GM12874 (cell line): ENCODE measurements at regions not wholly inside any gene's neighbourhood (a gene's known extent, or its start where the extent isn't known, plus 50 kb on each side); places are given as distances from the start of the nearest gene placed in this dataset.

Experiments used
- TF ChIP-seq, protein P1 (sequence below): IDR thresholded peaks from 2 replicates; pipeline ENCODE4 v1.5.1; 2011; ENCODE audit warnings: low read depth, mild to moderate bottlenecking, control low read depth, low read length, moderate library complexity; ENCODE audit not compliant: insufficient read depth

DNA sequence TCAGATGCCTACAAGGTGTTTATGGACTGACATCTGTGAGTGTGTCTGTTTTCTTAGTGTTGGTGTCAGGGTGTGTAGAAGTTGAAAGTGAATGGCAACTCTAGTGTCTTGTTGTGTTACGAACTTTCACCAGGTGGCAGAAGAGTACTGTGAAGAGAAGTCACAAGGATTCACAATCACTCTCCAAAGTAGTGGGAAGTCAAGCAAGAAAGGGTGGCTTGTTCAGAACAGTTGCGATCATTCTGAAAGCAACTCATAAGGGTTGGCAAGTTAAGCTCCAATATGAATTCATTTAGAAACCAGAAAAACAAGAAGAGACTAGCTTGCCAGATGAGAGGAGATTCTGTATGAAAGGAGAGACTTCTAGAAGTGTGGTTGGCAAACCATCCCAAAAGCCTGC is 86.1 kb downstream of the FASLG start:
- TF ChIP-seq, protein P1, sequence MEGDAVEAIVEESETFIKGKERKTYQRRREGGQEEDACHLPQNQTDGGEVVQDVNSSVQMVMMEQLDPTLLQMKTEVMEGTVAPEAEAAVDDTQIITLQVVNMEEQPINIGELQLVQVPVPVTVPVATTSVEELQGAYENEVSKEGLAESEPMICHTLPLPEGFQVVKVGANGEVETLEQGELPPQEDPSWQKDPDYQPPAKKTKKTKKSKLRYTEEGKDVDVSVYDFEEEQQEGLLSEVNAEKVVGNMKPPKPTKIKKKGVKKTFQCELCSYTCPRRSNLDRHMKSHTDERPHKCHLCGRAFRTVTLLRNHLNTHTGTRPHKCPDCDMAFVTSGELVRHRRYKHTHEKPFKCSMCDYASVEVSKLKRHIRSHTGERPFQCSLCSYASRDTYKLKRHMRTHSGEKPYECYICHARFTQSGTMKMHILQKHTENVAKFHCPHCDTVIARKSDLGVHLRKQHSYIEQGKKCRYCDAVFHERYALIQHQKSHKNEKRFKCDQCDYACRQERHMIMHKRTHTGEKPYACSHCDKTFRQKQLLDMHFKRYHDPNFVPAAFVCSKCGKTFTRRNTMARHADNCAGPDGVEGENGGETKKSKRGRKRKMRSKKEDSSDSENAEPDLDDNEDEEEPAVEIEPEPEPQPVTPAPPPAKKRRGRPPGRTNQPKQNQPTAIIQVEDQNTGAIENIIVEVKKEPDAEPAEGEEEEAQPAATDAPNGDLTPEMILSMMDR, result peak; percentile 62

DNA sequence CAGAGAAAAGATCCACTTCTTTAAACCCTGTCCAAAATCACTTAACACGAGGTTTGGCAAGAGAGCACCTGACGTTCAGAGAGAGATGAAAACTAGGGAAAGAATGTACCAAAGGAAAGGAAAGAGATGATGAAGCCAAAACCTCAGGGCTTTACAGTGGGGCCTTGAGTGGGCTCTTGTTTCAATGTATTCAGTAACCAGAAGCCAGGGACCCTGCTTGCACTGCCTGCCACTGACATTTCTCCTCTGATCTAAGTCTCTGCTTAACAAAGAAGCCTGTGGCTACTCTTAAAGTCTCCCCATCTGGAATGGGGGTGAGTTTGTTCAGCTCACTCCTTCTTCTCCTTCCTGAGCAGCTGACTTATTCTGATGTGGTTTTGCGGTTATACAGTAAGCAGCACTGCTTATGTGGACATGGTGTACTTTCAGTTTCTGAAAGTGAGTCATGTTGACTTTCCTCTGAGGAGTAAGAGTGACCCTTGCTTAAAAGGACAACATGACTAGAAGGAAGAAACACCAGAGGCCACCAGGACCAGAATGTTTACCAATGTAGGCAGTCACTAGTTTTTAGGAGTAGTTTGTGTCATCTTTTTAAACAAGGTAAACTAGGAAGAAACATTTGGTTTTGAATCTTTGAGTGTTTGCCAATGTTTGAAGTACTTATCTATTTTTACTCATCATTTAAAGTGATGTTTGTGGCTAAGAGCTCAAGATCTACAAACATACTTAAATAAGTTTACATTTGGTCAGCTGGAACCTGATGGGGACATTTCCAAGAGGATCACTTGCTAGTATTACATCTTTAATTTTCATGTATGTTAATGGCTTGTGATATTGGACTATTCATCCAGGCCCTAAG is 87.4 kb downstream of the FASLG start:
- TF ChIP-seq, protein P1, result no peak

DNA sequence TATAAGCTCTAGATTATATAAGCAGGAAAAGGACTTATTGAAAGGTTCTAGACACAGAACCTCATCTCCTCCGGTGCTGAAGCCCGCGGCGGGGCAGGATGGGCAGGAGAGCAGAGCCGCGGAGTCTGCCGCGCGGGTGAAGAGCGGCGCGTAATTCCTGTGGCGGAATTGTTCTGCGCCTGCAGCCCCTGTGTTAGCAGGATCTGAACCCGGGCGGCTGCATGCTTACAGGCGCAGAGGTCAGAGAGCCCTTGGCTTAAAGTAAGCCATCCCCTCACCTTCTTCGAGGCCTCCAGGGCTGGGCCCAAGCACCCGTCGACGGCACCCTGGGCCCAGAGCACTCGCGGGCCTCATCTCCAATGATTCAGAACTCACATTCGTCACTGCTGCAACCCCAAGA is 89.3 kb downstream of the FASLG start:
- TF ChIP-seq, protein P1, result no peak

DNA sequence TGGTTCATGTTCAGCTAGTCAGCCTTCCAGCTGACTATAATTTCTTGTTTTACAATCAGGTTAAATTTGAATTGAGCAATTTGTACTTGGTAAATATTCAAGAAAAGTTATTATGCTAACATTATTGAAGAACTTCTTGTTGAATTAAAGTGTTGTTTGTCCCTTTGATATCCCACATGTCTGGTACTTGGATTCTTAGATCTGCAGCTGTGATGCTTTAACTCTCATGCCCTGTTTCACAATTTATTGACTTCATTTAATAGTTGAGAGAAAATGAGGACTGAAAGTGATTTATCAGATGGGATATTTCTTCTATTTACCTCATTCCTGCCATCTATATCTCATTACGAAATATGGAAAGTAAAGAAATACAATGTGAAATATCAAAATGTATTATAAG is 92.8 kb downstream of the FASLG start:
- TF ChIP-seq, protein P1, result no peak

DNA sequence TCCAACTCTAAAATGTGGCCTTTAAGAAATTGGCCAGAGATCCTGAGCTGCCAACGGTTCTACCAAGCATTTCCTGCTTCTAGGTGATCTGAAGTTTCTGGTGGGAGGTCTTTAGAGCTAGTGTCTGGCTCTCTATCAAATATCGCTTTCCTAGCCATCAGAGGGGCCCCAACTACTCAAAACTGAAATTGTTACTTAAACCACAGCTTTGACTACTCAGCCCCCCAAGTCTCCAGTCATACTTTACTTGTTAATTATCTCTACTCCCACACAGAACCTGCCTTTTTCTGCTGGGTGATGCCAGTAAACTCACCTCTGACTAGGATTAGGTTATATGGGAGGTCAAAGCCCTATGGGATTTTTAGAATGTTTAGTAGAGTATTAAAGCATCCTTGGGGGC is 95.1 kb downstream of the FASLG start:
- TF ChIP-seq, protein P1, result no peak

DNA sequence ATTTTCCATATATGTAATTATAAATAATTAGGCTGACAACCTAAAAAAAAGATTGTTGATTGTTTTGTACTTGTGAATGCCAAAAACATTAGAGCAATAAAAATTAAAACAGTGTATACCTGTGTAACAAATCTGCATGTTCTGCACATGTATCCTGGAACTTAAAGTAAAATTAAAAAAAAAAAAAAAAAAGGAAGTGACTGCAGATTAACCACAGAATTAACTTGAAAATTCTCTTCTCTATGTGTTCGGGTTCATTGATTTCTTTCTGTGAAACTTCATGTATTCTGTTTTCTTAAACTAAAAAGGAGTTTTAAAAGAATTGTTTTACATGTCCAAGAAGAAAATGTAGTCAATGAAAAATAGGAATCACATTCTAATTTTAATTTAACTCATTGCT is 95.7 kb downstream of the FASLG start:
- TF ChIP-seq, protein P1, result no peak

DNA sequence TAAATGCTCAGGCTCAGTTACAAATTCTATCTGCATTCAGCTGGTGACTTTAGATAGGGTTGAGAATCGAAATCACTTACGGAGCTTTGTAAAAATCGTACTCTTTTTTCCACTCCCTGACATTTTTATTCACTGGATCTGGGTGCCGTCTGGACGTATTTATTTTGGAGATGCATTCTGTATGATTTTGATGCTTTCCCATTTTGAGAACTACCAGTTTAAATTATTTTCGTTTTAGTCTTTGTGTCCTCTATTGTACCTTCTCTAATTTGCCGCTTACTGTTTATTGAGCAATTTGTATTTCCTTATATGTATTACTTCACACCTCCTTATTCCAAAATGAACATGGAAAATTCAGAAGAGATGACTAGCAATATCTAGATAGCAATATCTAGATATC is 96.2 kb downstream of the FASLG start:
- TF ChIP-seq, protein P1, result no peak

DNA sequence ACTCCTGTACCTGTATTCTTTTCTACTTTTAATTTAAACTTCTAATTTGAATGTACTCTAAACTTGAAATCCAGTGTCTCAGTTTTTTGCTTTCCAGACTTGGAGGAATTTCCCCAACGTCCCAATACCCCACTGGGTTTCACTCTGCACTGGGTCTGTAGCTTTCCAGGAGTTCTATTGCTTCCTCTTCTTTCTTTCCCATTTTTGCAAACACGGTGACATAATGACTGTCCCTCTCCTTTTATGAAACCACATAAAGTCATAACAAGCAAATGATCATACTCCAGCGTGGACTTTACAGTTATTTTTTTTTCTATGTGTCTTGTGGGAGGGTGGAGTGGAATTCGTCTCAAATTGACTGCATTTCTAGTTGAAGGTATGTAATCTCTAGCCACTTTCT is 97.1 kb downstream of the FASLG start:
- TF ChIP-seq, protein P1, result no peak
